ENCODE measurements at regions not wholly inside any gene's neighbourhood (a gene's known extent, or its start where the extent isn't known, plus 50 kb on each side); places are given as distances from the start of the nearest gene placed in this dataset.

GRCh38 chr1:185645686-185646085 lies 88.5 kb upstream of the HMCN1 start:
- TF ChIP-seq MEF2A (IDR thresholded peaks at IDR 0.05; ENCODE audit: borderline replicate concordance, low read depth) (no peak), RCOR1 (IDR thresholded peaks at IDR 0.05; ENCODE audit: low read length) (no peak), EZH2phosphoT487 (IDR thresholded peaks at IDR 0.05; ENCODE audit: borderline replicate concordance, low read depth) (no peak), GATA2 (CRISPR knock-in tag; IDR thresholded peaks at IDR 0.05) (no peak), SIN3A (IDR thresholded peaks at IDR 0.05; ENCODE audit: borderline replicate concordance, low read depth, low read length) (no peak)
- TF ChIP-seq, protein P1, sequence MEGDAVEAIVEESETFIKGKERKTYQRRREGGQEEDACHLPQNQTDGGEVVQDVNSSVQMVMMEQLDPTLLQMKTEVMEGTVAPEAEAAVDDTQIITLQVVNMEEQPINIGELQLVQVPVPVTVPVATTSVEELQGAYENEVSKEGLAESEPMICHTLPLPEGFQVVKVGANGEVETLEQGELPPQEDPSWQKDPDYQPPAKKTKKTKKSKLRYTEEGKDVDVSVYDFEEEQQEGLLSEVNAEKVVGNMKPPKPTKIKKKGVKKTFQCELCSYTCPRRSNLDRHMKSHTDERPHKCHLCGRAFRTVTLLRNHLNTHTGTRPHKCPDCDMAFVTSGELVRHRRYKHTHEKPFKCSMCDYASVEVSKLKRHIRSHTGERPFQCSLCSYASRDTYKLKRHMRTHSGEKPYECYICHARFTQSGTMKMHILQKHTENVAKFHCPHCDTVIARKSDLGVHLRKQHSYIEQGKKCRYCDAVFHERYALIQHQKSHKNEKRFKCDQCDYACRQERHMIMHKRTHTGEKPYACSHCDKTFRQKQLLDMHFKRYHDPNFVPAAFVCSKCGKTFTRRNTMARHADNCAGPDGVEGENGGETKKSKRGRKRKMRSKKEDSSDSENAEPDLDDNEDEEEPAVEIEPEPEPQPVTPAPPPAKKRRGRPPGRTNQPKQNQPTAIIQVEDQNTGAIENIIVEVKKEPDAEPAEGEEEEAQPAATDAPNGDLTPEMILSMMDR (IDR thresholded peaks at IDR 0.05): no peak
- TF ChIP-seq, protein P2, sequence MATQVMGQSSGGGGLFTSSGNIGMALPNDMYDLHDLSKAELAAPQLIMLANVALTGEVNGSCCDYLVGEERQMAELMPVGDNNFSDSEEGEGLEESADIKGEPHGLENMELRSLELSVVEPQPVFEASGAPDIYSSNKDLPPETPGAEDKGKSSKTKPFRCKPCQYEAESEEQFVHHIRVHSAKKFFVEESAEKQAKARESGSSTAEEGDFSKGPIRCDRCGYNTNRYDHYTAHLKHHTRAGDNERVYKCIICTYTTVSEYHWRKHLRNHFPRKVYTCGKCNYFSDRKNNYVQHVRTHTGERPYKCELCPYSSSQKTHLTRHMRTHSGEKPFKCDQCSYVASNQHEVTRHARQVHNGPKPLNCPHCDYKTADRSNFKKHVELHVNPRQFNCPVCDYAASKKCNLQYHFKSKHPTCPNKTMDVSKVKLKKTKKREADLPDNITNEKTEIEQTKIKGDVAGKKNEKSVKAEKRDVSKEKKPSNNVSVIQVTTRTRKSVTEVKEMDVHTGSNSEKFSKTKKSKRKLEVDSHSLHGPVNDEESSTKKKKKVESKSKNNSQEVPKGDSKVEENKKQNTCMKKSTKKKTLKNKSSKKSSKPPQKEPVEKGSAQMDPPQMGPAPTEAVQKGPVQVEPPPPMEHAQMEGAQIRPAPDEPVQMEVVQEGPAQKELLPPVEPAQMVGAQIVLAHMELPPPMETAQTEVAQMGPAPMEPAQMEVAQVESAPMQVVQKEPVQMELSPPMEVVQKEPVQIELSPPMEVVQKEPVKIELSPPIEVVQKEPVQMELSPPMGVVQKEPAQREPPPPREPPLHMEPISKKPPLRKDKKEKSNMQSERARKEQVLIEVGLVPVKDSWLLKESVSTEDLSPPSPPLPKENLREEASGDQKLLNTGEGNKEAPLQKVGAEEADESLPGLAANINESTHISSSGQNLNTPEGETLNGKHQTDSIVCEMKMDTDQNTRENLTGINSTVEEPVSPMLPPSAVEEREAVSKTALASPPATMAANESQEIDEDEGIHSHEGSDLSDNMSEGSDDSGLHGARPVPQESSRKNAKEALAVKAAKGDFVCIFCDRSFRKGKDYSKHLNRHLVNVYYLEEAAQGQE (IDR thresholded peaks at IDR 0.05; ENCODE audit: low read depth, low read length): no peak
- TF ChIP-seq, protein P3, sequence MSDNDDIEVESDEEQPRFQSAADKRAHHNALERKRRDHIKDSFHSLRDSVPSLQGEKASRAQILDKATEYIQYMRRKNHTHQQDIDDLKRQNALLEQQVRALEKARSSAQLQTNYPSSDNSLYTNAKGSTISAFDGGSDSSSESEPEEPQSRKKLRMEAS (IDR thresholded peaks at IDR 0.05; ENCODE audit: low read depth): no peak
- TF ChIP-seq, protein P4, sequence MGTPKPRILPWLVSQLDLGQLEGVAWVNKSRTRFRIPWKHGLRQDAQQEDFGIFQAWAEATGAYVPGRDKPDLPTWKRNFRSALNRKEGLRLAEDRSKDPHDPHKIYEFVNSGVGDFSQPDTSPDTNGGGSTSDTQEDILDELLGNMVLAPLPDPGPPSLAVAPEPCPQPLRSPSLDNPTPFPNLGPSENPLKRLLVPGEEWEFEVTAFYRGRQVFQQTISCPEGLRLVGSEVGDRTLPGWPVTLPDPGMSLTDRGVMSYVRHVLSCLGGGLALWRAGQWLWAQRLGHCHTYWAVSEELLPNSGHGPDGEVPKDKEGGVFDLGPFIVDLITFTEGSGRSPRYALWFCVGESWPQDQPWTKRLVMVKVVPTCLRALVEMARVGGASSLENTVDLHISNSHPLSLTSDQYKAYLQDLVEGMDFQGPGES (IDR thresholded peaks at IDR 0.05; ENCODE audit: low read depth, low read length): no peak
